Panc1 (cell line): ENCODE measurements at regions not wholly inside any gene's neighbourhood (a gene's known extent, or its start where the extent isn't known, plus 50 kb on each side); places are given as distances from the start of the nearest gene placed in this dataset.

Experiments used
- ATAC-seq: fragments of 200-7000 bp; cut with Tn5 transposase; 2 replicates; pipeline ENCODE4 v1.9.1; 2020; ENCODE audit warnings: mild to moderate bottlenecking, moderate library complexity
- BruUV-seq: library from RNA; stranded (reverse); fragments of 400-500 nt; replicated peaks from 2 replicates; lab custom pipeline; 2021; lab: Mats Ljungman, UMichigan
- CTCF ChIA-PET: fragments of 300-600 bp; sonication (Branson Sonifier 250); formaldehyde crosslinking; loops from one replicate; lab custom pipeline; 2022; ENCODE audit warnings: antibody characterized with exemption; lab: Charles Lee
- POLR2A ChIA-PET: fragments of 300-600 bp; sonication (Branson Sonifier 250); formaldehyde crosslinking; loops from one replicate; lab custom pipeline; 2022; ENCODE audit warnings: antibody characterized with exemption; lab: Charles Lee
- DNase-seq: peaks from one replicate; pipeline ENCODE4 v3.0.0-alpha.2; 2010; ENCODE audit warnings: low read depth, low spot score
- H3K27ac ChIP-seq: 2 replicates; pipeline ENCODE4 v1.5.1; 2011; ENCODE audit warnings: mild to moderate bottlenecking, low read length, inconsistent platforms
- H3K27me3 ChIP-seq: fragments of 200-500 bp; sonication (Bioruptor generic); 2 replicates; pipeline ENCODE4 v1.6.0; 2014; ENCODE audit warnings: low read length, inconsistent platforms; ENCODE audit not compliant: control insufficient read depth, insufficient read depth
- H3K36me3 ChIP-seq: fragments of 200-500 bp; sonication (Bioruptor generic); 2 replicates; pipeline ENCODE4 v1.5.1; 2014; ENCODE audit warnings: inconsistent platforms, mild to moderate bottlenecking, low read length, moderate library complexity; ENCODE audit not compliant: control insufficient read depth, insufficient read depth
- H3K4me1 ChIP-seq: 2 replicates; pipeline ENCODE4 v1.5.1; 2011; ENCODE audit warnings: inconsistent platforms, mild to moderate bottlenecking, low read length, moderate library complexity; ENCODE audit not compliant: control insufficient read depth, insufficient read depth
- H3K4me3 ChIP-seq, 2 experiments: 2 replicates each; pipeline ENCODE4 v1.5.1; 2011 to 2012; ENCODE audit warnings: low read depth in 2 of 2, low read length in 2 of 2, mild to moderate bottlenecking in 2 of 2, inconsistent platforms in 1 of 2, moderate library complexity in 1 of 2
- H3K9me3 ChIP-seq: fragments of 200-500 bp; sonication (Bioruptor generic); 2 replicates; pipeline ENCODE4 v1.5.1; 2014; ENCODE audit warnings: low read depth, mild to moderate bottlenecking, inconsistent platforms, low read length, moderate library complexity; ENCODE audit not compliant: control insufficient read depth, insufficient read depth
- POLR2AphosphoS5 ChIP-seq: IDR thresholded peaks from 2 replicates; pipeline ENCODE4 v1.6.1; 2012; ENCODE audit warnings: mild to moderate bottlenecking, low read depth, low read length, moderate library complexity
- SIN3A ChIP-seq: IDR thresholded peaks from 2 replicates; pipeline ENCODE4 v1.6.1; 2012; ENCODE audit warnings: low read depth, mild to moderate bottlenecking, low read length, moderate library complexity, borderline replicate concordance; ENCODE audit not compliant: insufficient read depth
- TCF7L2 ChIP-seq: IDR thresholded peaks from 2 replicates; pipeline ENCODE4 v1.6.1; 2011; ENCODE audit warnings: mild to moderate bottlenecking, low read depth, low read length, inconsistent platforms
- in situ Hi-C: cut with HindIII; loops from 2 replicates; pipeline ENCODE4 v1.10.0; 2016; ENCODE audit warnings: low sequenced_read_pairs, low pct_unique_long_range_greater_than_20kb
- intact Hi-C: fragments of 100-400 bp; cut with micrococcal nuclease; formaldehyde crosslinking; loops from one replicate; pipeline ENCODE4 v1.10.0; 2022; ENCODE audit not compliant: unreplicated experiment
- TF ChIP-seq, protein P1 (sequence below): fragments of 450-650 bp; IDR thresholded peaks from 2 replicates; pipeline ENCODE4 v1.5.1; 2017; ENCODE audit warnings: mild to moderate bottlenecking
- TF ChIP-seq, protein P2 (sequence below), 2 experiments: IDR thresholded peaks; 2 replicates each; pipeline ENCODE4 v1.6.1; 2011 to 2012; ENCODE audit warnings: low read depth in 2 of 2, control low read depth in 1 of 2, low read length in 1 of 2, mild to moderate bottlenecking in 1 of 2, moderate library complexity in 1 of 2; ENCODE audit not compliant: insufficient read depth in 1 of 2

DNA sequence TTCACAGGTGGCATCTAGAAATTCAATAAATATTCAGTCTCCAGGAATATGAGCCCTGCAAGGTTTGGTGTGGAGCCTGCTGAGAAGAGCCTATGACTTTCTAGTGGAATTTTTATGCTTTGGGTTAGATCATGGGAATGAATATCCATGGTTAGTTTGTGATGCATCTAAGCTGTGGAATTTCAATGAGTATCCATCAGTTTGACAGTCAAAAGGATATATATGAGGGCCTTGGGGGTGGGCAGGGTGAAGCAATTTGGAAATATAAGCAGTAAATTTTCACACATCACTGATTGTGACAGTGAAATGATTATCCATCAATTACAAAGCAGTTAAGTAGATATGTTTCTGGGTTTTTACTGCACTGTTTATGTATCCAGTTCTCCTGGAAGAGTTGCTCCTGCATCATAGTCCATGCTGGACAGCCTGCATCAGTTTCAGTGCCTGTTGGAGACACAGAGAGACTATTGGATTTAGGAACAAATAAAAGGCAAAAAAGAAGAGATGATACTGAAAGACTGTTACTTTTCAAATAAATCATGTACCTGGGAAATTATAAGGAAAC lies 530.8 kb downstream of the MFSD1 start:
- POLR2A ChIA-PET, result no interaction called here
- TF ChIP-seq TCF7L2, result no peak
- TF ChIP-seq POLR2AphosphoS5, result no peak
- TF ChIP-seq, protein P1, sequence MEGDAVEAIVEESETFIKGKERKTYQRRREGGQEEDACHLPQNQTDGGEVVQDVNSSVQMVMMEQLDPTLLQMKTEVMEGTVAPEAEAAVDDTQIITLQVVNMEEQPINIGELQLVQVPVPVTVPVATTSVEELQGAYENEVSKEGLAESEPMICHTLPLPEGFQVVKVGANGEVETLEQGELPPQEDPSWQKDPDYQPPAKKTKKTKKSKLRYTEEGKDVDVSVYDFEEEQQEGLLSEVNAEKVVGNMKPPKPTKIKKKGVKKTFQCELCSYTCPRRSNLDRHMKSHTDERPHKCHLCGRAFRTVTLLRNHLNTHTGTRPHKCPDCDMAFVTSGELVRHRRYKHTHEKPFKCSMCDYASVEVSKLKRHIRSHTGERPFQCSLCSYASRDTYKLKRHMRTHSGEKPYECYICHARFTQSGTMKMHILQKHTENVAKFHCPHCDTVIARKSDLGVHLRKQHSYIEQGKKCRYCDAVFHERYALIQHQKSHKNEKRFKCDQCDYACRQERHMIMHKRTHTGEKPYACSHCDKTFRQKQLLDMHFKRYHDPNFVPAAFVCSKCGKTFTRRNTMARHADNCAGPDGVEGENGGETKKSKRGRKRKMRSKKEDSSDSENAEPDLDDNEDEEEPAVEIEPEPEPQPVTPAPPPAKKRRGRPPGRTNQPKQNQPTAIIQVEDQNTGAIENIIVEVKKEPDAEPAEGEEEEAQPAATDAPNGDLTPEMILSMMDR, result no peak
- no peak for TF ChIP-seq SIN3A
- TF ChIP-seq, protein P2, sequence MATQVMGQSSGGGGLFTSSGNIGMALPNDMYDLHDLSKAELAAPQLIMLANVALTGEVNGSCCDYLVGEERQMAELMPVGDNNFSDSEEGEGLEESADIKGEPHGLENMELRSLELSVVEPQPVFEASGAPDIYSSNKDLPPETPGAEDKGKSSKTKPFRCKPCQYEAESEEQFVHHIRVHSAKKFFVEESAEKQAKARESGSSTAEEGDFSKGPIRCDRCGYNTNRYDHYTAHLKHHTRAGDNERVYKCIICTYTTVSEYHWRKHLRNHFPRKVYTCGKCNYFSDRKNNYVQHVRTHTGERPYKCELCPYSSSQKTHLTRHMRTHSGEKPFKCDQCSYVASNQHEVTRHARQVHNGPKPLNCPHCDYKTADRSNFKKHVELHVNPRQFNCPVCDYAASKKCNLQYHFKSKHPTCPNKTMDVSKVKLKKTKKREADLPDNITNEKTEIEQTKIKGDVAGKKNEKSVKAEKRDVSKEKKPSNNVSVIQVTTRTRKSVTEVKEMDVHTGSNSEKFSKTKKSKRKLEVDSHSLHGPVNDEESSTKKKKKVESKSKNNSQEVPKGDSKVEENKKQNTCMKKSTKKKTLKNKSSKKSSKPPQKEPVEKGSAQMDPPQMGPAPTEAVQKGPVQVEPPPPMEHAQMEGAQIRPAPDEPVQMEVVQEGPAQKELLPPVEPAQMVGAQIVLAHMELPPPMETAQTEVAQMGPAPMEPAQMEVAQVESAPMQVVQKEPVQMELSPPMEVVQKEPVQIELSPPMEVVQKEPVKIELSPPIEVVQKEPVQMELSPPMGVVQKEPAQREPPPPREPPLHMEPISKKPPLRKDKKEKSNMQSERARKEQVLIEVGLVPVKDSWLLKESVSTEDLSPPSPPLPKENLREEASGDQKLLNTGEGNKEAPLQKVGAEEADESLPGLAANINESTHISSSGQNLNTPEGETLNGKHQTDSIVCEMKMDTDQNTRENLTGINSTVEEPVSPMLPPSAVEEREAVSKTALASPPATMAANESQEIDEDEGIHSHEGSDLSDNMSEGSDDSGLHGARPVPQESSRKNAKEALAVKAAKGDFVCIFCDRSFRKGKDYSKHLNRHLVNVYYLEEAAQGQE (IDR thresholded peaks at IDR 0.05; ENCODE audit: insufficient read depth in 1 of 2, low read depth in 2 of 2, low read length in 1 of 2), result no peak
- ATAC-seq, result no peak
- DNase-seq, result no peak
- H3K4me3 ChIP-seq, result no peak overlapping the region
- no peaks in the 10 kb centered on the region for H3K36me3 ChIP-seq
- intact Hi-C loops (no loop called here), in situ Hi-C loops (no loop called here)
- no peak overlapping the region for H3K27ac ChIP-seq
- H3K9me3 ChIP-seq, result no peaks in the 10 kb centered on the region
- no peaks in the 10 kb centered on the region for H3K4me1 ChIP-seq
- CTCF ChIA-PET, result no interaction called here
- BruUV-seq, result no TSS peak
- H3K27me3 ChIP-seq, result no peaks in the 10 kb centered on the region

DNA sequence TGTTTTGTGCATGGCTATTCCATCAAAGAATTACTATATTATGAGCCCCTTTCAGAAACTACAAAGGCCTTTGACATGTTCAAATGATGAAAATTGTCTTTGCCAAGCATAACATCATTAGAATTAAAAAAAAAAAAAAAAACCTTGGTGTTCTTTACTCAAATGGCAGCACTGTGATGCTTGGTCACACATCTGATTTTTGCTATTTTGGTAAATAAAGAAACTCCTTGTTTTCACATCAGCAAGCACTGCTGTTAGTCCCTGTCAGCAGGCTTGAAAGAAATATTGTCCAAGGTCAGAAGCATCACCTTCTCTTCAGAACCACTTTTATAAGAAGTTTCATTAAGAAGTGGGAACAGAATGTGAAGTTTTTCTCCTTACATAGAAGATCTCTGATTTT lies 537.3 kb downstream of the MFSD1 start:
- intact Hi-C loops, result no loop called here
- ChIA-PET CTCF (no interaction called here), POLR2A (no interaction called here)
- no peaks in the 10 kb centered on the region for H3K36me3 ChIP-seq
- no peaks in the 10 kb centered on the region for H3K27me3 ChIP-seq
- no TSS peak for BruUV-seq
- in situ Hi-C loops, result no loop called here
- H3K4me1 ChIP-seq, result no peaks in the 10 kb centered on the region
- ATAC-seq (no peak), DNase-seq (no peak)
- TF ChIP-seq, protein P2 (IDR thresholded peaks at IDR 0.05; ENCODE audit: insufficient read depth in 1 of 2, low read depth in 2 of 2, low read length in 1 of 2), result no peak
- TF ChIP-seq SIN3A (no peak), POLR2AphosphoS5 (no peak), TCF7L2 (no peak)
- TF ChIP-seq, protein P1, result no peak
- H3K9me3 ChIP-seq, result peaks cover 12% of the 10 kb centered on the region; the same call in 1 of the 2 replicates
- no peak overlapping the region for H3K4me3 ChIP-seq
- H3K27ac ChIP-seq, result no peak overlapping the region
